ENCODE measurements at regions not wholly inside any gene's neighbourhood (a gene's known extent, or its start where the extent isn't known, plus 50 kb on each side); places are given as distances from the start of the nearest gene placed in this dataset.
"Not testable (repeated sequence)": the region's sequence is repeated elsewhere in the genome, so short reads cannot be mapped to it uniquely, and the experiment has no call there.

DNA sequence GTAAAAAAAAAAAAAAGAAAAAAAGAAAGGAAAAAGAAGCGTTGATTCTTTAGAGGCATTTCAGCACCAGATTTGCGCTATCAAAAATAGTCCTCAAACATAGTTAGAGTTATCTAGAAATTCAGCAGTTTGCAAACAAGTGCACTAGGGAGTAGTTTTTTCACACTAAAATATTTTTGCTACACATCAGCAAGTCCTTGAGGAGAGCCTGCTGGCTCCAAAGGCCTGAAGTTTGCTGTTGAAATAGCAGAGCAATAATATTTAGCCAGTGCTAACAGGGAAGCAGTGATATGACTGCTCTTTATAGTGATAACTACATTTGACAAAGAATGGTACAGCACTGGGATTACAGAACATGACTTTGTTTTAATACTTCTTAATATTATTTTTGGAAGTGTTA is 472.2 kb downstream of the PCDH7 start:
- CTCF ChIA-PET: no interaction called here
- WGBS (ENCODE audit: insufficient coverage): no CpG with 5 or more reads among the region's 2 CpGs
- H3K9me3 ChIP-seq (ENCODE audit: control extremely low read depth in 1 of 5, control insufficient read depth in 4 of 5, insufficient read depth in 2 of 5, low read depth in 1 of 5, low read length in 4 of 5): no peaks in the 10 kb centered on the region
- H3K4me1 ChIP-seq (ENCODE audit: control extremely low read depth in 1 of 4, control insufficient read depth in 4 of 4, insufficient read depth in 4 of 4, low read length in 3 of 4): no peaks in the 10 kb centered on the region
- H3K27ac ChIP-seq (ENCODE audit: insufficient read depth in 1 of 2, low read depth in 1 of 2, low read length in 2 of 2, poor library complexity in 1 of 2, severe bottlenecking in 2 of 2): no peak overlapping the region
- no peak for DNase-seq
- no peaks in the 10 kb centered on the region for H3K27me3 ChIP-seq (replicated peaks in 2 of 5; ENCODE audit: control insufficient read depth in 4 of 5, insufficient read depth in 5 of 5, low read length in 4 of 5)
- no peaks in the 10 kb centered on the region for H3K36me3 ChIP-seq (ENCODE audit: control insufficient read depth in 4 of 4, insufficient read depth in 4 of 4, low read length in 3 of 4)
- POLR2A ChIA-PET: no interaction called here
- no peak overlapping the region for H3K4me3 ChIP-seq (ENCODE audit: control insufficient read depth in 1 of 7, extremely low read depth in 1 of 7, insufficient read depth in 4 of 7, low read depth in 2 of 7, low read length in 6 of 7)

GRCh38 chr4:31193521-31193920 is 473.4 kb downstream of the PCDH7 start:
- no peaks in the 10 kb centered on the region for H3K36me3 ChIP-seq (ENCODE audit: control insufficient read depth in 4 of 4, insufficient read depth in 4 of 4, low read length in 3 of 4)
- no peak for DNase-seq
- no peak overlapping the region for H3K27ac ChIP-seq (ENCODE audit: insufficient read depth in 1 of 2, low read depth in 1 of 2, low read length in 2 of 2, poor library complexity in 1 of 2, severe bottlenecking in 2 of 2)
- ChIA-PET CTCF (no interaction called here), POLR2A (no interaction called here)
- WGBS (ENCODE audit: insufficient coverage): no CpG with 5 or more reads among the region's 1 CpG
- H3K4me3 ChIP-seq (ENCODE audit: control insufficient read depth in 1 of 7, extremely low read depth in 1 of 7, insufficient read depth in 4 of 7, low read depth in 2 of 7, low read length in 6 of 7): no peak overlapping the region
- H3K9me3 ChIP-seq (ENCODE audit: control extremely low read depth in 1 of 5, control insufficient read depth in 4 of 5, insufficient read depth in 2 of 5, low read depth in 1 of 5, low read length in 4 of 5): no peaks in the 10 kb centered on the region
- H3K27me3 ChIP-seq (replicated peaks in 2 of 5; ENCODE audit: control insufficient read depth in 4 of 5, insufficient read depth in 5 of 5, low read length in 4 of 5): no peaks in the 10 kb centered on the region
- H3K4me1 ChIP-seq (ENCODE audit: control extremely low read depth in 1 of 4, control insufficient read depth in 4 of 4, insufficient read depth in 4 of 4, low read length in 3 of 4): no peaks in the 10 kb centered on the region

GRCh38 chr4:31194823-31195222 is 474.7 kb downstream of the PCDH7 start:
- no peaks in the 10 kb centered on the region for H3K4me1 ChIP-seq (ENCODE audit: control extremely low read depth in 1 of 4, control insufficient read depth in 4 of 4, insufficient read depth in 4 of 4, low read length in 3 of 4)

DNA sequence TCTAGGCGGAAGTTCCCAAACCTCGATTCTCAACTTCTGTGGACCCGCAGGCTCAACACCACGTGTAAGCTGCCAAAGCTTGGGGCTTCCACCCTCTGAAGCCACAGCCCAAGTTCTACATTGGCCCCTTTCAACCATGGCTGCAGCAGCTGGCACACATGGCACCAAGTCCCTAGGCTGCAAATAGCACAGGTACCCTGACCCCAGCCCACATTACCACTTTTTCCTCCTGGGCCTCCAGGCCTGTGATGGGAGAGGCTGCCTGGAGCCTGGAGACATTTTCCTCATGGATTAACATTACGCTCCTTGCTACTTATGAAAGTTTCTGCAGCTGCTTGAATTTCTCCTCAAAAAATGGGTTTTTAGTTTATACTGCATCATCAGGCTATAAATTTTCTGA is 479.5 kb downstream of the PCDH7 start:
- H3K9me3 ChIP-seq (ENCODE audit: control extremely low read depth in 1 of 5, control insufficient read depth in 4 of 5, insufficient read depth in 2 of 5, low read depth in 1 of 5, low read length in 4 of 5): peaks cover 0 to 2% (median 0%) of the 10 kb centered on the region in 5 experiments
- ChIA-PET CTCF (no interaction called here), POLR2A (no interaction called here)
- no peak for DNase-seq
- no peaks in the 10 kb centered on the region for H3K27me3 ChIP-seq (replicated peaks in 2 of 5; ENCODE audit: control insufficient read depth in 4 of 5, insufficient read depth in 5 of 5, low read length in 4 of 5)
- no peak overlapping the region for H3K27ac ChIP-seq (ENCODE audit: insufficient read depth in 1 of 2, low read depth in 1 of 2, low read length in 2 of 2, poor library complexity in 1 of 2, severe bottlenecking in 2 of 2)
- no peak overlapping the region for H3K4me3 ChIP-seq (ENCODE audit: control insufficient read depth in 1 of 7, extremely low read depth in 1 of 7, insufficient read depth in 4 of 7, low read depth in 2 of 7, low read length in 6 of 7)
- H3K36me3 ChIP-seq (ENCODE audit: control insufficient read depth in 4 of 4, insufficient read depth in 4 of 4, low read length in 3 of 4): no peaks in the 10 kb centered on the region
- H3K4me1 ChIP-seq (ENCODE audit: control extremely low read depth in 1 of 4, control insufficient read depth in 4 of 4, insufficient read depth in 4 of 4, low read length in 3 of 4): no peaks in the 10 kb centered on the region
- 94% methylated on average over 5 of the region's 5 CpGs for WGBS (ENCODE audit: insufficient coverage)

More at GRCh38 chr4:31194823-31195222, 474.7 kb downstream of the PCDH7 start:
- 94% methylated on average over 3 of the region's 3 CpGs for WGBS (ENCODE audit: insufficient coverage)
- Histone ChIP-seq H3K9me3 (ENCODE audit: control extremely low read depth in 1 of 5, control insufficient read depth in 4 of 5, insufficient read depth in 2 of 5, low read depth in 1 of 5, low read length in 4 of 5) (peaks cover 0 to 2% (median 0%) of the 10 kb centered on the region in 5 experiments), H3K27ac (ENCODE audit: insufficient read depth in 1 of 2, low read depth in 1 of 2, low read length in 2 of 2, poor library complexity in 1 of 2, severe bottlenecking in 2 of 2) (no peak overlapping the region), H3K4me3 (ENCODE audit: control insufficient read depth in 1 of 7, extremely low read depth in 1 of 7, insufficient read depth in 4 of 7, low read depth in 2 of 7, low read length in 6 of 7) (no peak overlapping the region), H3K36me3 (ENCODE audit: control insufficient read depth in 4 of 4, insufficient read depth in 4 of 4, low read length in 3 of 4) (no peaks in the 10 kb centered on the region), H3K27me3 (replicated peaks in 2 of 5; ENCODE audit: control insufficient read depth in 4 of 5, insufficient read depth in 5 of 5, low read length in 4 of 5) (no peaks in the 10 kb centered on the region)
- CTCF ChIA-PET: no interaction called here
- no peak for DNase-seq
- POLR2A ChIA-PET: no interaction called here

GRCh38 chr4:31202054-31202453 is 481.9 kb downstream of the PCDH7 start:
- H3K36me3 ChIP-seq (ENCODE audit: control insufficient read depth in 4 of 4, insufficient read depth in 4 of 4, low read length in 3 of 4); H3K27ac ChIP-seq (ENCODE audit: insufficient read depth in 1 of 2, low read depth in 1 of 2, low read length in 2 of 2, poor library complexity in 1 of 2, severe bottlenecking in 2 of 2); CTCF ChIA-PET; H3K4me1 ChIP-seq (ENCODE audit: control extremely low read depth in 1 of 4, control insufficient read depth in 4 of 4, insufficient read depth in 4 of 4, low read length in 3 of 4); POLR2A ChIA-PET; H3K27me3 ChIP-seq (replicated peaks in 2 of 5; ENCODE audit: control insufficient read depth in 4 of 5, insufficient read depth in 5 of 5, low read length in 4 of 5); H3K4me3 ChIP-seq (ENCODE audit: control insufficient read depth in 1 of 7, extremely low read depth in 1 of 7, insufficient read depth in 4 of 7, low read depth in 2 of 7, low read length in 6 of 7); H3K9me3 ChIP-seq (ENCODE audit: control extremely low read depth in 1 of 5, control insufficient read depth in 4 of 5, insufficient read depth in 2 of 5, low read depth in 1 of 5, low read length in 4 of 5); DNase-seq: not testable (repeated sequence)
- 78% methylated on average over 3 of the region's 9 CpGs for WGBS (ENCODE audit: insufficient coverage)

GRCh38 chr4:31204874-31205273 is 484.7 kb downstream of the PCDH7 start:
- Histone ChIP-seq H3K36me3 (ENCODE audit: control insufficient read depth in 4 of 4, insufficient read depth in 4 of 4, low read length in 3 of 4) (no peaks in the 10 kb centered on the region), H3K4me3 (ENCODE audit: control insufficient read depth in 1 of 7, extremely low read depth in 1 of 7, insufficient read depth in 4 of 7, low read depth in 2 of 7, low read length in 6 of 7) (no peak overlapping the region), H3K27me3 (replicated peaks in 2 of 5; ENCODE audit: control insufficient read depth in 4 of 5, insufficient read depth in 5 of 5, low read length in 4 of 5) (no peaks in the 10 kb centered on the region), H3K4me1 (ENCODE audit: control extremely low read depth in 1 of 4, control insufficient read depth in 4 of 4, insufficient read depth in 4 of 4, low read length in 3 of 4) (no peaks in the 10 kb centered on the region), H3K27ac (ENCODE audit: insufficient read depth in 1 of 2, low read depth in 1 of 2, low read length in 2 of 2, poor library complexity in 1 of 2, severe bottlenecking in 2 of 2) (no peak overlapping the region), H3K9me3 (ENCODE audit: control extremely low read depth in 1 of 5, control insufficient read depth in 4 of 5, insufficient read depth in 2 of 5, low read depth in 1 of 5, low read length in 4 of 5) (no peaks in the 10 kb centered on the region)
- 80% methylated on average over 1 of the region's 1 CpG for WGBS (ENCODE audit: insufficient coverage)
- POLR2A ChIA-PET: no interaction called here
- CTCF ChIA-PET: no interaction called here
- DNase-seq: no peak

DNA sequence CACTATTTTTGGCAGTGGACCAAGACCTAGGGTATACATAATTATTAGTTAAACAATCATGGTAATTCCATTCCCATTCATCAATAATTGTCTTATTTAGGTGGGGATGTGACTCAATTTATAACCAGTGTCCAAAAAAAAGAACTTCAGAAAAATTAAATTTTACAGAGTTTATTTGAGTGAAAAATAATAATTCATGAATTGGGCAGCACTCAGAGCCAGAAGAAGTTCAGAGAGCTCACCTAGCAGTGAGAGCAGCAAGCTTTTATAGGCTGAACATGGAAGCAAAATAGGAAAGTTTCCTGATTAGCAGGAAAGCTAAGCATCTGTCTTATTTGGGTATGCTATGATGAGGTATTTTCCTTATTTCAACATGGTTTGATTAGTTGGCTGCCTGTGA is 500.8 kb downstream of the PCDH7 start:
- POLR2A ChIA-PET: no interaction called here
- H3K4me3 ChIP-seq (ENCODE audit: control insufficient read depth in 1 of 7, extremely low read depth in 1 of 7, insufficient read depth in 4 of 7, low read depth in 2 of 7, low read length in 6 of 7): no peak overlapping the region

DNA sequence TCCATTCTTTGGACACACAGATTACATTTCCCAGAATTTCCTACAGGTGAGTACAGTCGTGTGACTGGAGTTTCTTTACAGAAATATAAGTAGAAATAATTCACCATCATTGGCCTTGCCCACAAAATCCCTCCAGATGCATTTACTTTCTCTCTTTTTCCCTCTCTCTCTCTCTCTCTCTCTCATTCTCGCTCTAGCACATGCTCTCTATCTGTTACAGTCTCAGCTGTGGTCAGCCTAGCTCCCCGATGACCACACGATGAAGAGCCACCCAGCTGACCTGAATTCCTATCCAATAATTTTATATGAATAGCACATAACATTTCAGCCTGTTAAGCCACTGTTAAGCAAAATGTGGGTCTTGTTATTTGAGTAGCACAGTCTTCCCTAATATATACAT is 507.9 kb downstream of the PCDH7 start:
- no peak overlapping the region for H3K4me3 ChIP-seq (ENCODE audit: control insufficient read depth in 1 of 7, extremely low read depth in 1 of 7, insufficient read depth in 4 of 7, low read depth in 2 of 7, low read length in 6 of 7)
- H3K27me3 ChIP-seq (replicated peaks in 2 of 5; ENCODE audit: control insufficient read depth in 4 of 5, insufficient read depth in 5 of 5, low read length in 4 of 5): no peaks in the 10 kb centered on the region
- DNase-seq: no peak
- H3K36me3 ChIP-seq (ENCODE audit: control insufficient read depth in 4 of 4, insufficient read depth in 4 of 4, low read length in 3 of 4): no peaks in the 10 kb centered on the region
- ChIA-PET CTCF (no interaction called here), POLR2A (no interaction called here)
- WGBS (ENCODE audit: insufficient coverage): 100% methylated on average over 1 of the region's 4 CpGs
- no peaks in the 10 kb centered on the region for H3K9me3 ChIP-seq (ENCODE audit: control extremely low read depth in 1 of 5, control insufficient read depth in 4 of 5, insufficient read depth in 2 of 5, low read depth in 1 of 5, low read length in 4 of 5)
- no peak overlapping the region for H3K27ac ChIP-seq (ENCODE audit: insufficient read depth in 1 of 2, low read depth in 1 of 2, low read length in 2 of 2, poor library complexity in 1 of 2, severe bottlenecking in 2 of 2)
- H3K4me1 ChIP-seq (ENCODE audit: control extremely low read depth in 1 of 4, control insufficient read depth in 4 of 4, insufficient read depth in 4 of 4, low read length in 3 of 4): no peaks in the 10 kb centered on the region

More for the DNA sequence above, 500.8 kb downstream of the PCDH7 start:
- DNase-seq: no peak
- Histone ChIP-seq H3K4me1 (ENCODE audit: control extremely low read depth in 1 of 4, control insufficient read depth in 4 of 4, insufficient read depth in 4 of 4, low read length in 3 of 4) (no peaks in the 10 kb centered on the region), H3K27me3 (replicated peaks in 2 of 5; ENCODE audit: control insufficient read depth in 4 of 5, insufficient read depth in 5 of 5, low read length in 4 of 5) (no peaks in the 10 kb centered on the region), H3K9me3 (ENCODE audit: control extremely low read depth in 1 of 5, control insufficient read depth in 4 of 5, insufficient read depth in 2 of 5, low read depth in 1 of 5, low read length in 4 of 5) (peaks cover 0 to 2% (median 0%) of the 10 kb centered on the region in 5 experiments), H3K27ac (ENCODE audit: insufficient read depth in 1 of 2, low read depth in 1 of 2, low read length in 2 of 2, poor library complexity in 1 of 2, severe bottlenecking in 2 of 2) (no peak overlapping the region), H3K36me3 (ENCODE audit: control insufficient read depth in 4 of 4, insufficient read depth in 4 of 4, low read length in 3 of 4) (no peaks in the 10 kb centered on the region)
- CTCF ChIA-PET: no interaction called here

All from common myeloid progenitor, CD34-positive (primary cell).